ENCODE measurements at regions not wholly inside any gene's neighbourhood (a gene's known extent, or its start where the extent isn't known, plus 50 kb on each side); places are given as distances from the start of the nearest gene placed in this dataset.

DNA sequence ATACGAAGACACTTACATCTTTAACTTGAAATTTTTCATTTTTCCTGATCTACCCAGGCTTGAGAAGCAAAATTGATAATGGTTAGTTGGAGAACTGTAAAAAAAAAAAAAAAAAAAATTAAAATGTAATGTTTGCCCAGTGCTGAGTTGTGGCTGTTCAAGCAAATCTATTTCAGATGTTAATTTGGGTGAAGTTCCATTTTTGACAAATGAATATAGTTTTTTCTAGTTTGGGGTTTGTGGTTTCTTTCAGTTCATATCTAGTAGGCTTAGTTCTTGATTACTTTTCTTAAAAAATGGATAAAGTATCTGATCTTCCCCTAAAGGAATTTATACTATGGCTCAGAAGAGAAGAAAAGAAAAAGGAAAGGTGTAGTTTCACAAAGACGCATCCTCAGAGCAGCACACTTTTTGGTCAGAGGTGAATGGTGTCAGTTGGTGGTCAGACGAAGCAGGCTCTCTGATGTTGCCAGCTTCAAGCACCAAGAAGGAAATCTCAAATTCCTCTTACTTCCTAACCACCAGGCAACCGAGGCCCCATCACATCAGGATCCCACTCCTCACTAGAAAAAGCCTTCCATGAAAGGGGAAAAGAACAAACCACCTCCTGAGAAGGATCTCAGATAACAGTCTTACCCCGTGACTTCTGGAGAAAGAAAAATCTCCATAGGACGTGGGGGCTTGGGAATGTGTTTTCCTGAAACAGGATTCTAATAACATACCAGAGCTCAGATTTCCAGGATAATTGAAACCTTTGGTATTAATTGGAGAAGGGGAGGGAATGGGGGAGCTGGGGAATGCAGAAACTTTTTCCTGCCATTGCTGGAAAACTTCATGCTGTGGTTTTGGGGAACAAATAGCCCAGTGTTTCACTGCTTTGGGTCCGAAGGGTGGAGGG is 396.2 kb downstream of the CD83 start:
- no peak for ATAC-seq (ENCODE audit: low FRiP score in 2 of 2)
- Histone ChIP-seq H3K27ac (no peak overlapping the region), H3K4me3 (no peak overlapping the region), H3K4me1 (no peaks in the 10 kb centered on the region), H3K36me3 (no peaks in the 10 kb centered on the region), H3K27me3 (no peaks in the 10 kb centered on the region), H3K9me3 (no peaks in the 10 kb centered on the region)
- DNase-seq: no peak
- whole genome bisulfite sequencing, 2 donors: 77% methylated on average over 7 of the region's 7 CpGs
- TF ChIP-seq, protein P1, sequence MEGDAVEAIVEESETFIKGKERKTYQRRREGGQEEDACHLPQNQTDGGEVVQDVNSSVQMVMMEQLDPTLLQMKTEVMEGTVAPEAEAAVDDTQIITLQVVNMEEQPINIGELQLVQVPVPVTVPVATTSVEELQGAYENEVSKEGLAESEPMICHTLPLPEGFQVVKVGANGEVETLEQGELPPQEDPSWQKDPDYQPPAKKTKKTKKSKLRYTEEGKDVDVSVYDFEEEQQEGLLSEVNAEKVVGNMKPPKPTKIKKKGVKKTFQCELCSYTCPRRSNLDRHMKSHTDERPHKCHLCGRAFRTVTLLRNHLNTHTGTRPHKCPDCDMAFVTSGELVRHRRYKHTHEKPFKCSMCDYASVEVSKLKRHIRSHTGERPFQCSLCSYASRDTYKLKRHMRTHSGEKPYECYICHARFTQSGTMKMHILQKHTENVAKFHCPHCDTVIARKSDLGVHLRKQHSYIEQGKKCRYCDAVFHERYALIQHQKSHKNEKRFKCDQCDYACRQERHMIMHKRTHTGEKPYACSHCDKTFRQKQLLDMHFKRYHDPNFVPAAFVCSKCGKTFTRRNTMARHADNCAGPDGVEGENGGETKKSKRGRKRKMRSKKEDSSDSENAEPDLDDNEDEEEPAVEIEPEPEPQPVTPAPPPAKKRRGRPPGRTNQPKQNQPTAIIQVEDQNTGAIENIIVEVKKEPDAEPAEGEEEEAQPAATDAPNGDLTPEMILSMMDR (IDR thresholded peaks at IDR 0.05): no peak

DNA sequence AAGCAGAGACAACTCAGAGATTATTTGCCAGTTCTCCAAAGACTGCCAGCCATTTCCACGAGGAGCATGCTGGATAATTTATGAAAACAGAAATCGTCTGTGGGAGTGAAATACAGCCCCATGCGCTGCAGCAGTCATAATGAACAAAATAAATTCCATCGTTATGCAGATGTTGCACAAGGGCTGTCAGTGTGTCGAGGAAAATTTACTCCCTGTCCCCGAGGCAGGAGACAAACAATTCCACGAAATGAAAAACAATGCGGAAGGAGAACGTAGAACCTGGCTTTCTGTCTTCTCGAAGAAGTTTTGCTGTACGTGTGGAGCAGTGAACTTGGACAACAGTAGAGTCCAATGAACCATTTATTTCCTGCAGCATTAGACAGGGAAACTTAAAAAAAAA is 399.4 kb downstream of the CD83 start:
- Histone ChIP-seq H3K9me3 (no peaks in the 10 kb centered on the region), H3K4me1 (no peaks in the 10 kb centered on the region), H3K27ac (no peak overlapping the region), H3K27me3 (no peaks in the 10 kb centered on the region), H3K36me3 (no peaks in the 10 kb centered on the region), H3K4me3 (no peak overlapping the region)
- DNase-seq (no peak), ATAC-seq (ENCODE audit: low FRiP score in 2 of 2) (no peak)
- TF ChIP-seq, protein P1 (IDR thresholded peaks at IDR 0.05): no peak
- TF ChIP-seq POLR2AphosphoS5 (IDR thresholded peaks at IDR 0.05) (no peak), POLR2A (IDR thresholded peaks at IDR 0.05) (no peak), EP300 (IDR thresholded peaks at IDR 0.05) (no peak)
- 86 to 88% methylated on average over 11 of the region's 11 CpGs for WGBS, 2 donors

DNA sequence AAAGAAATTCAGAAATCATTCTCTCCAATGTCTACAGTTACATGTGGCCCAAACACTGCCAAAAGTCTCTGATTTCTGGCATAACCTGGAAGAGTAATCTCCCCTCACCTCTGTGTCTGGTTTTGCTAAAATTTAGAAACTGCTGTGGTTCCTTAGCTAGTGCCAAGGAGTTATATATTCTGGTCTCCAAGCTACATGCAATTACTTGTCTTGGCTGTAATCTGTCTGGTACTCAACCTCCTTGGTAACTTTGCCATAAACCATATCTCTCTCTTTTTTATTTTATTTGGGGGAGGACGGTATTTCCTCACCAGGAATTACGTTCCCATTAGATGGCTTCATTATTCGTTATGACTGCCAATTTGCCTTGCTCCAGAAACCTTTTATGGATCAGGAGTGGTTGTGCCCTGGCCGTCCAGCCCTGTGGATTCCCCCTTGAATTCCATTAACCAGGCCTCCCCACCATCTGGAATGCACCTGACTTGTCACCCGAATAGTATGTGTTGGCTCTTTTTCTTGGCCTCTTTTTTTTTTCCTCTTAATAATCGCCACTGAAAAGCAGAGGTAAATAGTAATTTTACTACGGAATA is 400.0 kb downstream of the CD83 start:
- no peak overlapping the region for H3K27ac ChIP-seq
- no peak for ATAC-seq (ENCODE audit: low FRiP score in 2 of 2)
- no peaks in the 10 kb centered on the region for H3K27me3 ChIP-seq
- no peaks in the 10 kb centered on the region for H3K4me1 ChIP-seq
- H3K4me3 ChIP-seq: no peak overlapping the region
- TF ChIP-seq POLR2AphosphoS5 (IDR thresholded peaks at IDR 0.05) (no peak), EP300 (IDR thresholded peaks at IDR 0.05) (no peak), POLR2A (IDR thresholded peaks at IDR 0.05) (no peak)
- TF ChIP-seq, protein P1 (IDR thresholded peaks at IDR 0.05): no peak
- DNase-seq: no peak
- 70 to 84% methylated on average over 7 of the region's 7 CpGs for WGBS, 2 donors
- no peaks in the 10 kb centered on the region for H3K9me3 ChIP-seq
- H3K36me3 ChIP-seq: no peaks in the 10 kb centered on the region

DNA sequence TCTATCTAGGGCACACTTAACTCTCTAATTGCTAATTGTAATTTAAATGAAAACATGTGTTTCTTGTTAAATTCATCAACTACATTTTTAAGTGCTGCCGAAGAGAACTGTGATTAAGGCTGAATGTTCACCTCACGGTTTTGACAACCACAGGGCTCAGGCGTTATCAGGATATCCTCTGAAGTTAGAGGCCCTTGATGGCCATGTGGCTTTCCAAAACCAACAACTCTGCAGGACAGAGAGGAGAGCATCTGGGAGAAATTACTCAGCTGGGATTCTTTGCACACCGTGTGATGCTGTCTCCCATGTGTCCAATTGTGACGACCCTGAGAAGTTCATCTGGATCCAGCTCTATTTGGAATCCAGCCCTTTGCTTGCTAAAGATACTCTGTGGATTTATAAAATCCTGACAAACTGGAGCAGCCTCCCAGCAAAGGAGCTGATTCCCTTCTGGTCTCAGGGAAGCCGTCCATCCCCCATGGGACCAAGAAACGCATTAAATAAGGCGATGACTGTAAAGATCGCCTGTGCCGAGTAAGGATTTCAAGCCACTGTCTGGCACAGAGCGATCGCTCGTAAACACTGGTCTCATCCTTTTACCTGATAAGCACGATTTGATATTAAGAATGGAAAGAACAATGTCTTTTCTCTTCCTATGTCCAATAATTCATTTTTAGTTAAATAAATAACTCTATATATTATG is 401.1 kb downstream of the CD83 start:
- no peak for DNase-seq
- Histone ChIP-seq H3K9me3 (no peaks in the 10 kb centered on the region), H3K27me3 (no peaks in the 10 kb centered on the region), H3K4me3 (no peak overlapping the region), H3K36me3 (no peaks in the 10 kb centered on the region), H3K4me1 (no peaks in the 10 kb centered on the region), H3K27ac (no peak overlapping the region)
- TF ChIP-seq, protein P1 (IDR thresholded peaks at IDR 0.05): no peak
- TF ChIP-seq POLR2A (IDR thresholded peaks at IDR 0.05) (no peak), EP300 (IDR thresholded peaks at IDR 0.05) (no peak), POLR2AphosphoS5 (IDR thresholded peaks at IDR 0.05) (no peak)
- WGBS, 2 donors: 78 to 80% methylated on average over 14 of the region's 14 CpGs
- no peak for ATAC-seq (ENCODE audit: low FRiP score in 2 of 2)

Measured in upper lobe of left lung (tissue), 6 donors.